Suprapubic skin (tissue), 3 donors: ENCODE measurements at regions not wholly inside any gene's neighbourhood (a gene's known extent, or its start where the extent isn't known, plus 50 kb on each side); places are given as distances from the start of the nearest gene placed in this dataset.

Experiments used
- CTCF ChIP-seq, 2 donors: fragments of 200-600 bp in 1 of 2; fragments of 450-650 bp in 1 of 2; sonication (generic) in 1 of 2; IDR thresholded peaks; one replicate each; pipeline ENCODE4 v1.5.1; 2016 to 2019; ENCODE audit warnings: antibody characterized with exemption in 2 of 2, mild to moderate bottlenecking in 1 of 2, moderate library complexity in 1 of 2
- POLR2A ChIP-seq, 2 donors: fragments of 450-650 bp; IDR thresholded peaks; one replicate each; pipeline ENCODE4 v1.6.1; 2017; ENCODE audit warnings: antibody characterized with exemption in 2 of 2, mild to moderate bottlenecking in 2 of 2, moderate library complexity in 2 of 2

- no peak for TF ChIP-seq POLR2A (IDR thresholded peaks at IDR 0.05)
- no peak for TF ChIP-seq CTCF (IDR thresholded peaks at IDR 0.05)
These were observed 500.1 kb downstream of the BRD1 start for GRCh38 chr22:49327411-49328117.
